SKM-1 (cell line): ENCODE measurements at regions not wholly inside any gene's neighbourhood (a gene's known extent, or its start where the extent isn't known, plus 50 kb on each side); places are given as distances from the start of the nearest gene placed in this dataset.

ENCODE experiments used
- DNase-seq: peaks from one replicate; lab custom pipeline; 2025; ENCODE audit not compliant: unreplicated experiment; lab: John Stamatoyannopoulos, UW

DNA sequence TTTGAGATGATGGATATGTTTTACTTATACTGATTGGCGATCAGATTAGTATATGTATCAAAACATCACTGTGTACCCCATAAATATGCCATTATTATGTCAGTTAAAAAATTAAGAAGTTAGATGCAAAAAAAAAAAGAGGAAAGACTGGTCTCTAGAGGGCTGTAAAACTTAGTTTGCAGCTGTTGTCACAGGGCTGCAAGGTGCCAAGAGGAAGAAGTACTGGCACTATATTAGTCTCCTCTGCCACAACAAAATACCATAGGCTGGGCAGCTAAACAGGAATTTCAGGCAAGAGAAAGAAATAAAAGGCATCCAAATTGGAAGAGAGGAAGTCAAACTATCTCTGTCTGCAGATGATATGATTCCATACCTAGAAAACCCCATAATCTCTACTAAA is 177.8 kb upstream of the PLPP4 start:
- no peak for DNase-seq

DNA sequence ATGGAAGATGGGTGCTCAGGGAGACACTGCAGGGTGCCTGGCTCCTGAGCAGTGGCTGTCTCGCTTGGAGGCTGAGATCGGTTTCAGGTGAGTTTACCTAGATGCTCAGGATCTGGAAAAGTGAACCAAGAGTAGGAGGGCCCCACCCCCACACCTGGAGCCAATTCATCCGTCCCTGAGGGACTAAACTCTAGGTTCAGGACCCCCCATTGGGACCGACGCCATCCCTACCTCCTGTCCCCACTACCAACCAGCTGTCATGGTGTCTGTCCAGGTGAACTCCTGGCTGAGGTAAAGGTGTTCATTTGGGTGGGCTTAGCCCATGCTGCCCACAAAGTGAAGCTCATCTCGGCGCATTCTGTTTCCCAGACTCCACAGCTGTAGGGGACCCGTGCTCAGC is 174.6 kb upstream of the PLPP4 start:
- no peak for DNase-seq

DNA sequence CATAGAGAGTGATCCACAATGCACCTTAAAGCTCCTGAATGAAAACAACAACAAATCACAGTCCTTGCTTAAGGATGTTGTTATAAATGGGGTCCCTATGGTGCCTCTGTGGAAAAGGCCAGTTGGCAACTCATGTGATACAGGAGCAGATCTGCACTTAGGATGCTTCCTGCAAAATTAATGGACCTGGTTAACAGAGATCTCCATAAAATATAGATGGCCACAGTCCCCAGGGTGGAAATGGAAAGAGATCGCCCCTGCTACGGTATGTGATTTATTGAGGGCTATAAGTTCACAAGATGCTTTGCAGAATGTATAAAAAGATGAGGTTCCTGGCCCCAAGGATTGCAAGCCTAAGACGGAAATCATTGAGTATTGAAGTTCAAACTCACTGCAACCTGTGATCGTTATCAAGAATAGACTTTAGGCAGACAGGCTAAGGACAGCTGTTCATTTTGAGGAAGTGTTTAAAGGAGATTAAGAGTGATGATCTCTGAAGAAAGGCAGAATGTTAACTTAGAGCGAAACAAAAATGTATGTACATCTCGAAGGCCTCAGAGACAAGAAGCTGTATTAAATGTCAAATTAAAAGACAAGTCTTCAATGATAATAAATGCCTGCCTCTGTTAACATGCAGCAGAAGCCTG is 174.1 kb upstream of the PLPP4 start:
- DNase-seq = no peak

DNA sequence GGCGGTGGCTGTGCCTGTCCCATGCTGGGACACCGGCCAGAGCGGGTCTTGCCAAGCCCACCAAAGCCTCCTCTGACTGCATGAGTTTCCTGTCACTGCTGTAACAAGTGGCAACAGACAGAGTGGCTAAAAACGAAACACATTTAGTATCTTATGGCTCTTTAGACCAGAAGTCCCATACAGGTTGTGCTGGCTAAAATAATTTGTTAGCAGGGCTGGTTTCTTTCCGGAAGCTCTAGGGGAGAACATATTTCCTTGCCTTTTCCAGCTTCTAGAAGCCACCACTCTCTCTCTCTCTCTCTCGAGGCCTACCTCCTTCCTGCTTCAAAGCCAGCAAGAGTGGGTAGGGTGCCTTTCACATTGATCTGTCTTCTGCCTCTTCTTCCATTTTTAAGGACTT is 171.6 kb upstream of the PLPP4 start:
- DNase-seq = no peak

- DNase-seq = no peak
Measured at GRCh38 chr10:120286280-120286679, 170.7 kb upstream of the PLPP4 start.

- no peak for DNase-seq
Measured at GRCh38 chr10:120300513-120300912, 156.5 kb upstream of the PLPP4 start.

- no peak for DNase-seq
Measured at GRCh38 chr10:120308589-120308988, 148.4 kb upstream of the PLPP4 start.

DNA sequence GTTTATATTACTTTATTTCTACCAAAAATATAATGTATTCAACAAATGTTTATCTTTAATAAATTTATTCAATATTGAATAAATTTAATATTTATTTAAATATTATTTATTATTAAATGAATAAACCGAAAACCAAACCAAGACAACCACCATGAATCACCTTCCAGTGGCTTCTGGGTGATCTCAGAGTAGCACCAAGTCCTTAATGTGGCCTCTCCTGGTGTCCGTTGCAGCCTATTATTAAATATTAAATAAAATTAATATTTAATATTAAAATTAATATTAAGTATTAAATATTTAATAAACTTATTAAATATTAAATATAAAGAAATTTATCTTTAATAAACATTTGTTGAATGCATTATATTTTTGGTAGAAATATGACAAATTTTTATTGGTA is 143.3 kb upstream of the PLPP4 start:
- DNase-seq = no peak

- no peak for DNase-seq
Measured at GRCh38 chr10:120314442-120314841, 142.6 kb upstream of the PLPP4 start.

DNA sequence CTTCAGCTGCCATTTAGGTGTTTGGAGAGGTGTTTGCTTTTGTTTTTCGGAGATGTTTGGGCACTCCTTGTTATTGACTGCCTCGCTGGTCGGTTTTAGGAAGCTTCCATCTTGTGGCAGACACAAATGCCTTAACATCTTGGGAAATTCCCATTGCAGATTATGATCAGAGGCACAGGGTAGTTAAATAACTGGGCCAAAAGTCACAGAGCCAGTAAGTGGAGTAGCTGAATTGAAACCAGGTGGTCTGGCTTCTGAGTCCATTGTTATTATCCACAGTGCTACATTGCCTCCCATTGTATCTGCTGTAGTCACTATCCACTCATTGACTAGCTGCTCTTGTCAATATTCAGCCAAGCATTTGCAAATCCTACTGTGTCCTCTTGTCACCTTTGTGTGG is 138.2 kb upstream of the PLPP4 start:
- DNase-seq = no peak

GRCh38 chr10:120327675-120328074 is 129.4 kb upstream of the PLPP4 start:
- no peak for DNase-seq

- no peak for DNase-seq
Measured at GRCh38 chr10:120328647-120329046, 128.4 kb upstream of the PLPP4 start.

- DNase-seq = no peak
Measured at GRCh38 chr10:120335553-120335952, 121.5 kb upstream of the PLPP4 start.

DNA sequence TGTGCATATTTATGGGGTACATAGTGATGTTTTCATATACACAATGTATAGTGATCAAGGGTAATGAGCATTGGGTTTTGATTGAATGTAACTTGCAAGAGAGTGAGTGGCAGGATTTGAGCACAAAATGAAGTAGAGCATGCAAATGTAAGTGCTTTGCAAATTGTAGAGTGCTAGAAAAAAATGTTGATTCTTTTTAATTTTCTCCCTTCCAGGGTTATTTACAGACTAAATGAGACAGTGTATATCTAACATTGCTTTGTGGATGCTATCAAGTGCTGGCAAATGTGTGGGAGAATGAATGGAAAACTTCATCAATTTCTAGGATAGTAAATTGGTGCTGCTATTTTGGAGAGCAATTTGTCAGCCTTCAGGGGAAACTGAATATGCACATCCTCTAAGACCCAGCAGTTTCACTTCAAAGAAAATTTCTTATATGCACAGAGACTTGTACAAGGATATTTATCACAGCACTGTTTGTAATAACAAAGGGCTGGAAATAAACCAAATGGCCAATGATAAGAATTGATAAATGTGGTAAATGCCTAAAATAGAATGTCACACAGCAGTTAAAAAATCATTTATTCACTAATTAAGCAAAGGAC is 120.6 kb upstream of the PLPP4 start:
- DNase-seq = no peak

DNA sequence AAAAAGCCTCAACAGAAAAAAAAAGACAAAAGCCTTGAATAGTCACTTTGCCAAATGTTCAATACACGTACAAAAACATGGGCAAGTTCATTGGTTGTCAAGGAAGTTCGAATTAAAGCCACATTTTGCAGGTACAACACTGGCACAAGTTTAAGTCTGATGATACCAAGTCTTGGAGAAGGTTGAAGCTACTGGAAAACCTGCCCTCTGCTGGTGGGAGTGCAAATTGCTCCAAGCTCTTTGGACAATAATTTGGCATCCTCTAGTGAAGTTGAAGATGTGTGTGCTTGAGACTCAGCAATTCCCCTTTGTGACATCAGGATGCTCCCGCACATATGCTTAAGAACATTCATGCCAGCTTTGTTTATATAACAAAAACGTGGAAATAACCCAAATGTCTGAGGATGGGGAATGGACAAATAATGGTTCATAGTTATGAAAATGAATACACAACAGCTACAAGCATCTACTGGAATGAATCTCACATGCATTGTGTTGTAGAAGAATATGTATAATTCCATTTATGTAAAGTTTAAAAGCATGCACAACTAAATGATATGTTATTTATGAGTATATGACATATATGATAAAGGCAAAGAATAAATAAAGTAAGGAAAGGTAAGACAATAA is 120.0 kb upstream of the PLPP4 start:
- peak; percentile 7 for DNase-seq

- no peak for DNase-seq
Measured at GRCh38 chr10:120342115-120342714, 114.8 kb upstream of the PLPP4 start.

DNA sequence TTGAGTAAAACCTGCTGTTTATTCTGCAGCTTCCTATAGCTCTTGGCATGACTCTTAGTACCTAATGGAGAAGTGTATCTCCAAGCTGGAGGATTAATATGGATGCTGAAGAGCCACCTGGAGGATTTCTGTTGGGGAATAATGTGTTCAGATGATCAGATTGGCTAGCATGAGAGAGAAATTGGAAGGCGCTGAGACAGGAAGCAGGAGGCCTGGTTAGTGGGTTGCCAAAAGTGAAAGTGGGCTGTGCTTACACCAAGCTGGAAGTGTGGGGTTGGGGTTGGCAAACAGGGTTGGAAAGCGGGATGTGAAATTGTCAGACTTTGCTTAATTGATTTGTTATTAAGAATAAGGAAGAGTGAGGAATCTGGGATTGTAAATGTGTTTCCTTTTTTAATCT is 111.8 kb upstream of the PLPP4 start:
- DNase-seq = no peak

GRCh38 chr10:120347644-120348043 is 109.4 kb upstream of the PLPP4 start:
- no peak for DNase-seq

GRCh38 chr10:120349069-120349468 is 108.0 kb upstream of the PLPP4 start:
- no peak for DNase-seq

DNA sequence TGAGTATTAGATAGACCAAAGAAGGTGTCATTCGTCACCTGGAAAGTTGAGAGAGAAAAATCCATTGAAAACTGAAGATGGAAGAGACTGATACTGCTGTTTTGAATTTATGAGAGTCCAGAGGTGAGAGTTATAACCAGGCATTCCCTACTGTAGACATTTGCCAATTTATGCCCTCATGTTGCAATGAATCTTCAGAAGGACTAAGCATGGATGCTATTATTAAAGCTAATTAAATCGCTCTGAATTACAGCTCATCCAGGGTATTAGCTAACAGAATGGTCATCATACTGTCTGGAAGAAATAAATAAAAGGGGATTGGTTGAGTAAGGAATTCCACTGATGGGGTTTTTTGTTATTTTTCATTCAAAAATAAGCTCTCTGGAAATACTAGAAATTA is 101.6 kb upstream of the PLPP4 start:
- DNase-seq = no peak

- no peak for DNase-seq
Measured at GRCh38 chr10:120360571-120360970, 96.5 kb upstream of the PLPP4 start.

DNA sequence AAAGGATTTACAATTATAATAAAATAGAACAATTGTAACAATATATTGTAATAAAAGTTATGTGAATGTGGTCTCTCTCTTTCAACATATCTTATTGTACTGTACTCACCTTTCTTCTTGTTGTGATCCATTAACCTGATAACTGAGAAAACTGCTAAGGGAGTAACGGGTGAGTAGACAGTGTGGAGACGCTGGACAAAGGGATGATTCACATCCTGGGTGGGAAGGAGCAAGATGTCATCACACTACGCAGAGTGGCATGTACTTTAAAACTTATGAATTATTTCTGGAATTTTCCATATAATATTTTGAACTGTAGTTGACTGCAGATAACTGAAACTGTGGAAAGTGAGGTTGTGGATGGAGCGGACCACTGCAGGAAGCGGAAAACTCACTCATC is 91.2 kb upstream of the PLPP4 start:
- DNase-seq = no peak
